Natural killer cell (primary cell): ENCODE measurements at regions not wholly inside any gene's neighbourhood (a gene's known extent, or its start where the extent isn't known, plus 50 kb on each side); places are given as distances from the start of the nearest gene placed in this dataset.

Source experiments
- ATAC-seq, 3 donors: fragments of 150-1000 bp in 2 of 3; fragments of 200-7000 bp in 1 of 3; cut with Tn5 transposase; 1 replicate in 1 of 3; 2 replicates in 2 of 3; pipeline ENCODE4 v1.10.0; 2021; ENCODE audit warnings: mild to moderate bottlenecking in 2 of 3, moderate library complexity in 2 of 3
- DNase-seq, 2 donors: peaks; one replicate each; pipeline versions ENCODE4 v3.0.0 to v3.0.0-alpha.2; 2013 to 2021; ENCODE audit warnings: mixed read lengths in 1 of 2
- H3K27ac ChIP-seq: one replicate; pipeline ENCODE4 v1.5.1; 2013; ENCODE audit warnings: mild to moderate bottlenecking, low read length
- H3K27me3 ChIP-seq: one replicate; pipeline ENCODE4 v1.6.1; 2013; ENCODE audit warnings: low read length; ENCODE audit not compliant: control insufficient read depth, insufficient read depth
- H3K36me3 ChIP-seq: one replicate; pipeline ENCODE4 v1.6.1; 2013; ENCODE audit warnings: low read length; ENCODE audit not compliant: control insufficient read depth, insufficient read depth
- H3K4me1 ChIP-seq: one replicate; pipeline ENCODE4 v1.6.1; 2013; ENCODE audit warnings: low read length; ENCODE audit not compliant: control insufficient read depth, insufficient read depth
- H3K4me3 ChIP-seq: one replicate; pipeline ENCODE4 v1.5.1; 2013; ENCODE audit warnings: low read length
- H3K9me3 ChIP-seq: one replicate; pipeline ENCODE4 v1.6.1; 2013; ENCODE audit warnings: low read length; ENCODE audit not compliant: control insufficient read depth, insufficient read depth
- H3K27ac Mint-ChIP-seq, 2 donors: one replicate each; pipeline ENCODE4 v1.8.0; 2022; ENCODE audit warnings: mild to moderate bottlenecking in 2 of 2, mixed read lengths in 2 of 2, moderate library complexity in 1 of 2
- H3K27me3 Mint-ChIP-seq, 2 donors: one replicate each; pipeline ENCODE4 v1.8.0; 2022; ENCODE audit warnings: low read depth in 2 of 2, mixed read lengths in 2 of 2
- H3K36me3 Mint-ChIP-seq: one replicate; pipeline ENCODE4 v1.8.0; 2022; ENCODE audit warnings: mixed read lengths
- H3K4me1 Mint-ChIP-seq, 2 donors: one replicate each; pipeline ENCODE4 v1.8.0; 2022; ENCODE audit warnings: mixed read lengths in 2 of 2
- H3K4me3 Mint-ChIP-seq: one replicate; pipeline ENCODE4 v1.8.0; 2022; ENCODE audit warnings: mild to moderate bottlenecking, moderate library complexity, mixed read lengths
- H3K9me3 Mint-ChIP-seq, 2 donors: one replicate each; pipeline ENCODE4 v1.8.0; 2022; ENCODE audit warnings: mixed read lengths in 2 of 2
- WGBS: methylation state at CpG from one replicate; pipeline ENCODE4 v1.1.7; 2013; ENCODE audit warnings: missing lambda C conversion rate; ENCODE audit not compliant: insufficient coverage; 5-methylcytosine and 5-hydroxymethylcytosine counted together
- intact Hi-C: fragments of 100-400 bp; cut with micrococcal nuclease; formaldehyde crosslinking; loops from one replicate; pipeline ENCODE4 v1.14.2; 2022
- TF ChIP-seq, protein P1 (sequence below): fragments of 200-600 bp; IDR thresholded peaks from one replicate; pipeline ENCODE4 v1.8.0; 2022; ENCODE audit warnings: antibody characterized with exemption

DNA sequence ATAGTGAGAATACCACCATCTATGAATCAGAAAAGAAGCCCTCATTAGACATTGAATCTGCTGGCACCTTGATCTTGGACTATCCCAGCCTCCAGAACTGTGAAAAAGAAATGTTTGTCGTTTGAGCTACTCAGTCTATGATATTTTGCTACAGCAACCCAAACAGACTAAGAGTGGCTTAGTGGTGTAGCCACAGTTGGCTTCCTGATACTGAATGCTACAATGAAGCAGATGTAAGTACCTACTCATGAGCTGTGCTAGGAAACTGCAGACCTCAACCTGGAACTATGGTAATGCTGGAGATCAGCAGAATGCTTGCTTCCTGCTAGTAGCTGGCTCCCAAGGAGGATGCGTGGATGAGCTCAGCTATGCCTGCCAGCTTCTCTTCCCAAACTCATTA, 268.6 kb upstream of the CRY1 start:
- ATAC-seq, result no peak
- intact Hi-C loops, result no loop called here
- no peaks in the 10 kb centered on the region for H3K9me3 Mint-ChIP-seq
- TF ChIP-seq, protein P1, sequence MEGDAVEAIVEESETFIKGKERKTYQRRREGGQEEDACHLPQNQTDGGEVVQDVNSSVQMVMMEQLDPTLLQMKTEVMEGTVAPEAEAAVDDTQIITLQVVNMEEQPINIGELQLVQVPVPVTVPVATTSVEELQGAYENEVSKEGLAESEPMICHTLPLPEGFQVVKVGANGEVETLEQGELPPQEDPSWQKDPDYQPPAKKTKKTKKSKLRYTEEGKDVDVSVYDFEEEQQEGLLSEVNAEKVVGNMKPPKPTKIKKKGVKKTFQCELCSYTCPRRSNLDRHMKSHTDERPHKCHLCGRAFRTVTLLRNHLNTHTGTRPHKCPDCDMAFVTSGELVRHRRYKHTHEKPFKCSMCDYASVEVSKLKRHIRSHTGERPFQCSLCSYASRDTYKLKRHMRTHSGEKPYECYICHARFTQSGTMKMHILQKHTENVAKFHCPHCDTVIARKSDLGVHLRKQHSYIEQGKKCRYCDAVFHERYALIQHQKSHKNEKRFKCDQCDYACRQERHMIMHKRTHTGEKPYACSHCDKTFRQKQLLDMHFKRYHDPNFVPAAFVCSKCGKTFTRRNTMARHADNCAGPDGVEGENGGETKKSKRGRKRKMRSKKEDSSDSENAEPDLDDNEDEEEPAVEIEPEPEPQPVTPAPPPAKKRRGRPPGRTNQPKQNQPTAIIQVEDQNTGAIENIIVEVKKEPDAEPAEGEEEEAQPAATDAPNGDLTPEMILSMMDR, result no peak
- no peak overlapping the region for H3K4me3 Mint-ChIP-seq
- 91% methylated on average over 2 of the region's 2 CpGs for WGBS
- H3K27ac ChIP-seq, result no peak overlapping the region
- H3K36me3 Mint-ChIP-seq, result no peaks in the 10 kb centered on the region
- no peaks in the 10 kb centered on the region for H3K9me3 ChIP-seq
- no peak overlapping the region for H3K4me3 ChIP-seq
- H3K27me3 Mint-ChIP-seq, result no peaks in the 10 kb centered on the region
- no peak overlapping the region for H3K27ac Mint-ChIP-seq
- no peaks in the 10 kb centered on the region for H3K36me3 ChIP-seq
- H3K4me1 ChIP-seq, result no peaks in the 10 kb centered on the region
- peaks cover 3% of the 10 kb centered on the region for H3K27me3 ChIP-seq
- no peak for DNase-seq
- H3K4me1 Mint-ChIP-seq, result no peaks in the 10 kb centered on the region

- Histone ChIP-seq H3K4me1 (no peaks in the 10 kb centered on the region), H3K27me3 (peaks cover 3% of the 10 kb centered on the region), H3K4me3 (no peak overlapping the region), H3K27ac (no peak overlapping the region), H3K36me3 (no peaks in the 10 kb centered on the region), H3K9me3 (no peaks in the 10 kb centered on the region)
- Mint-ChIP-seq H3K36me3 (no peaks in the 10 kb centered on the region), H3K4me3 (no peak overlapping the region), H3K9me3 (no peaks in the 10 kb centered on the region), H3K27ac (no peak overlapping the region), H3K4me1 (peaks cover 0 to 2% of the 10 kb centered on the region in 2 donors), H3K27me3 (no peaks in the 10 kb centered on the region)
- WGBS, result 96% methylated on average over 5 of the region's 5 CpGs
- ATAC-seq (no peak), DNase-seq (no peak)
- TF ChIP-seq, protein P1, result no peak
- intact Hi-C loops, result no loop called here
Measured at GRCh38 chr12:107362960-107363359, 269.6 kb upstream of the CRY1 start.

DNA sequence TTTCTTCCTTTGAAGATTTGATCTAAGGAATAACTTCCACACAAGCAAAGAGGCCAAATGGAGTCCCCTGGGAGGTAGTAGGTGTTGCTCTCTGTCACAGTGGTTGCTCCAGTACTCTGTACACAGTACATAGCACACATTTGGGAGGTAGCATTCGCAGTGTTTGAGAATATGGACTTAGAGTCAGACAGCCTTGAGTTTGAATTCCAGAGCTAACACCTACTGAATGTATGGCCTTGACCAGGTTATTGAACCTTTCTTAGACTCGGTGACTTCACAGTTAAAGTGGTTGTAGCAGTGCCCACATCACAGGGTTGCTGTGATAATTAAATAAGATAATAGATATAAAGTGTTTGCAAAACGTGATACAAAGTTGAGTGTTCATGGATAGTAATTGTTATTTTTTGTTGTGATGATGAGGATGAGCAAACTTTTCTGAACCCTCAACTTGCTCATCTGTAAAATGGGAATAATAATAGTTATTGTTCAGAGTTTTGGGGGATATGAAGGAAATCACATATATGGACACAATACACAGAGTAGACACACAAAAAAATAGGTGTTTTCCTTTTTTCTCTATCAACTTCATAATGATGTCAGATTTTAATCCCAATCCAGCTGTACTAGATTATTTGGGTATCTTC, 271.6 kb upstream of the CRY1 start:
- intact Hi-C loops, result loop anchor here (5.0 kb wide), 1 partner anchor 43 kb away; no protein-coding TSS in a partner anchor
- no peaks in the 10 kb centered on the region for H3K27me3 Mint-ChIP-seq

More for the DNA sequence above, 271.6 kb upstream of the CRY1 start:
- H3K27ac Mint-ChIP-seq, result no peak overlapping the region
- TF ChIP-seq, protein P1, result no peak
- H3K4me3 Mint-ChIP-seq, result no peak overlapping the region
- Histone ChIP-seq H3K36me3 (no peaks in the 10 kb centered on the region), H3K4me1 (peaks cover 10% of the 10 kb centered on the region), H3K27me3 (peaks cover 3% of the 10 kb centered on the region), H3K4me3 (no peak overlapping the region), H3K27ac (no peak overlapping the region), H3K9me3 (no peaks in the 10 kb centered on the region)
- H3K9me3 Mint-ChIP-seq, result no peaks in the 10 kb centered on the region
- 81% methylated on average over 3 of the region's 3 CpGs for WGBS
- no peak for DNase-seq
- peaks cover 18 to 22% of the 10 kb centered on the region in 2 donors for H3K4me1 Mint-ChIP-seq
- no peaks in the 10 kb centered on the region for H3K36me3 Mint-ChIP-seq
- ATAC-seq, result no peak
